Stimulated activated naive CD8-positive, alpha-beta T cell treated with anti-CD3 and anti-CD28 coated beads, Interleukin-15, amount 100 ng/mL, for 72 hours (primary cell): ENCODE measurements at regions not wholly inside any gene's neighbourhood (a gene's known extent, or its start where the extent isn't known, plus 50 kb on each side); places are given as distances from the start of the nearest gene placed in this dataset.

ENCODE experiments used
- ATAC-seq: fragments of 150-1000 bp; cut with Tn5 transposase; 2 replicates; pipeline ENCODE4 v1.10.0; 2021; ENCODE audit warnings: mild to moderate bottlenecking, moderate library complexity
- DNase-seq, 2 donors: peaks; one replicate each; pipeline ENCODE4 v3.0.0; 2021 to 2022
- H3K27ac Mint-ChIP-seq, 2 donors: one replicate each; pipeline ENCODE4 v1.8.0; 2022; ENCODE audit warnings: mild to moderate bottlenecking in 2 of 2, mixed read lengths in 2 of 2, moderate library complexity in 2 of 2
- H3K27me3 Mint-ChIP-seq: one replicate; pipeline ENCODE4 v1.8.0; 2022; ENCODE audit warnings: mixed read lengths
- H3K4me1 Mint-ChIP-seq: one replicate; pipeline ENCODE4 v1.8.0; 2022; ENCODE audit warnings: mild to moderate bottlenecking, mixed read lengths
- H3K4me3 Mint-ChIP-seq, 2 donors: one replicate each; pipeline ENCODE4 v1.8.0; 2022; ENCODE audit warnings: mild to moderate bottlenecking in 2 of 2, mixed read lengths in 2 of 2, moderate library complexity in 1 of 2
- H3K9me3 Mint-ChIP-seq, 2 donors: one replicate each; pipeline ENCODE4 v1.8.0; 2022; ENCODE audit warnings: mixed read lengths in 2 of 2

GRCh38 chr3:182533394-182533793 is 259.9 kb upstream of the ATP11B start:
- DNase-seq: no peak
- ATAC-seq: no peak
- Mint-ChIP-seq H3K9me3 (peaks cover 0 to 6% of the 10 kb centered on the region in 2 donors), H3K27me3 (no peaks in the 10 kb centered on the region), H3K4me3 (no peak overlapping the region), H3K4me1 (no peaks in the 10 kb centered on the region), H3K27ac (no peak overlapping the region)

- Mint-ChIP-seq H3K9me3 (no peaks in the 10 kb centered on the region), H3K27ac (no peak overlapping the region), H3K27me3 (no peaks in the 10 kb centered on the region), H3K4me3 (no peak overlapping the region), H3K4me1 (no peaks in the 10 kb centered on the region)
- DNase-seq (no peak), ATAC-seq (no peak)
Observed at GRCh38 chr3:182544542-182544941, 248.8 kb upstream of the ATP11B start.

GRCh38 chr3:182562274-182562673 is 231.0 kb upstream of the ATP11B start:
- H3K27me3 Mint-ChIP-seq: peaks cover 8% of the 10 kb centered on the region
- H3K9me3 Mint-ChIP-seq: peaks cover 8 to 18% of the 10 kb centered on the region in 2 donors
- H3K27ac Mint-ChIP-seq: no peak overlapping the region
- no peaks in the 10 kb centered on the region for H3K4me1 Mint-ChIP-seq
- DNase-seq (no peak), ATAC-seq (no peak)
- no peak overlapping the region for H3K4me3 Mint-ChIP-seq

- H3K4me3 Mint-ChIP-seq: no peak overlapping the region
- no peak for ATAC-seq
Observed at GRCh38 chr3:182565916-182566796, 227.1 kb upstream of the ATP11B start.

GRCh38 chr3:182567700-182568099 is 225.6 kb upstream of the ATP11B start:
- H3K27me3 Mint-ChIP-seq: peaks cover 5% of the 10 kb centered on the region
- H3K9me3 Mint-ChIP-seq: no peaks in the 10 kb centered on the region
- H3K27ac Mint-ChIP-seq: no peak overlapping the region
- H3K4me1 Mint-ChIP-seq: no peaks in the 10 kb centered on the region
- ATAC-seq (no peak), DNase-seq (no peak)
- H3K4me3 Mint-ChIP-seq: no peak overlapping the region

More at GRCh38 chr3:182565916-182566796, 227.1 kb upstream of the ATP11B start:
- peaks cover 8% of the 10 kb centered on the region for H3K27me3 Mint-ChIP-seq
- no peaks in the 10 kb centered on the region for H3K4me1 Mint-ChIP-seq
- H3K27ac Mint-ChIP-seq: no peak overlapping the region
- DNase-seq: no peak
- no peaks in the 10 kb centered on the region for H3K9me3 Mint-ChIP-seq

GRCh38 chr3:182568261-182568660 is 225.0 kb upstream of the ATP11B start:
- peaks cover 4 to 5% of the 10 kb centered on the region in 2 donors for H3K9me3 Mint-ChIP-seq
- H3K27ac Mint-ChIP-seq: no peak overlapping the region
- no peaks in the 10 kb centered on the region for H3K4me1 Mint-ChIP-seq
- no peak for DNase-seq
- no peaks in the 10 kb centered on the region for H3K27me3 Mint-ChIP-seq
- H3K4me3 Mint-ChIP-seq: no peak overlapping the region
- ATAC-seq: no peak

- no peak overlapping the region for H3K4me3 Mint-ChIP-seq
- no peak overlapping the region for H3K27ac Mint-ChIP-seq
- DNase-seq (no peak), ATAC-seq (no peak)
- H3K4me1 Mint-ChIP-seq: no peaks in the 10 kb centered on the region
- peaks cover 10 to 12% of the 10 kb centered on the region in 2 donors for H3K9me3 Mint-ChIP-seq
- no peaks in the 10 kb centered on the region for H3K27me3 Mint-ChIP-seq
Observed at GRCh38 chr3:182568876-182569275, 224.4 kb upstream of the ATP11B start.

- Mint-ChIP-seq H3K27ac (no peak overlapping the region), H3K27me3 (no peaks in the 10 kb centered on the region), H3K4me3 (no peak overlapping the region), H3K4me1 (no peaks in the 10 kb centered on the region), H3K9me3 (peaks cover 17 to 18% of the 10 kb centered on the region in 2 donors)
- DNase-seq: no peak
- ATAC-seq: no peak
Observed at GRCh38 chr3:182570946-182571594, 222.2 kb upstream of the ATP11B start.

- Mint-ChIP-seq H3K27me3 (no peaks in the 10 kb centered on the region), H3K27ac (no peak overlapping the region), H3K4me3 (no peak overlapping the region), H3K9me3 (peaks cover 17 to 18% of the 10 kb centered on the region in 2 donors), H3K4me1 (no peaks in the 10 kb centered on the region)
- DNase-seq (no peak), ATAC-seq (no peak)
Observed at GRCh38 chr3:182575941-182576340, 217.4 kb upstream of the ATP11B start.

- Mint-ChIP-seq H3K4me1 (no peaks in the 10 kb centered on the region), H3K27me3 (no peaks in the 10 kb centered on the region), H3K9me3 (no peaks in the 10 kb centered on the region), H3K4me3 (no peak overlapping the region), H3K27ac (no peak overlapping the region)
- DNase-seq (no peak), ATAC-seq (no peak)
Observed at GRCh38 chr3:182583545-182583944, 209.8 kb upstream of the ATP11B start.

- H3K27me3 Mint-ChIP-seq: no peaks in the 10 kb centered on the region
- H3K27ac Mint-ChIP-seq: no peak overlapping the region
- no peaks in the 10 kb centered on the region for H3K9me3 Mint-ChIP-seq
- ATAC-seq (no peak), DNase-seq (no peak)
- no peaks in the 10 kb centered on the region for H3K4me1 Mint-ChIP-seq
- no peak overlapping the region for H3K4me3 Mint-ChIP-seq
Observed at GRCh38 chr3:182585532-182586150, 207.7 kb upstream of the ATP11B start.

GRCh38 chr3:182592747-182593146 is 200.6 kb upstream of the ATP11B start:
- Mint-ChIP-seq H3K4me3 (no peak overlapping the region), H3K27me3 (no peaks in the 10 kb centered on the region), H3K4me1 (no peaks in the 10 kb centered on the region), H3K9me3 (no peaks in the 10 kb centered on the region), H3K27ac (no peak overlapping the region)
- ATAC-seq: no peak
- DNase-seq: no peak

GRCh38 chr3:182596676-182597410 is 196.5 kb upstream of the ATP11B start:
- no peaks in the 10 kb centered on the region for H3K4me1 Mint-ChIP-seq
- no peak for DNase-seq
- no peaks in the 10 kb centered on the region for H3K9me3 Mint-ChIP-seq
- no peak overlapping the region for H3K27ac Mint-ChIP-seq
- H3K4me3 Mint-ChIP-seq: no peak overlapping the region
- H3K27me3 Mint-ChIP-seq: no peaks in the 10 kb centered on the region
- no peak for ATAC-seq

- DNase-seq (no peak), ATAC-seq (no peak)
Observed at GRCh38 chr3:182597621-182598041, 195.7 kb upstream of the ATP11B start.

GRCh38 chr3:182601597-182601996 is 191.7 kb upstream of the ATP11B start:
- ATAC-seq: no peak
- no peaks in the 10 kb centered on the region for H3K9me3 Mint-ChIP-seq

More at GRCh38 chr3:182597621-182598041, 195.7 kb upstream of the ATP11B start:
- Mint-ChIP-seq H3K27me3 (no peaks in the 10 kb centered on the region), H3K9me3 (no peaks in the 10 kb centered on the region), H3K27ac (no peak overlapping the region), H3K4me3 (no peak overlapping the region), H3K4me1 (no peaks in the 10 kb centered on the region)

More at GRCh38 chr3:182601597-182601996, 191.7 kb upstream of the ATP11B start:
- H3K4me1 Mint-ChIP-seq: no peaks in the 10 kb centered on the region
- no peak for DNase-seq
- H3K27me3 Mint-ChIP-seq: no peaks in the 10 kb centered on the region
- no peak overlapping the region for H3K27ac Mint-ChIP-seq
- H3K4me3 Mint-ChIP-seq: no peak overlapping the region
